ENCODE measurements at regions not wholly inside any gene's neighbourhood (a gene's known extent, or its start where the extent isn't known, plus 50 kb on each side); places are given as distances from the start of the nearest gene placed in this dataset.

GRCh38 chr9:88871669-88872068, 119.6 kb upstream of the S1PR3 start:
- TF ChIP-seq, protein P1, sequence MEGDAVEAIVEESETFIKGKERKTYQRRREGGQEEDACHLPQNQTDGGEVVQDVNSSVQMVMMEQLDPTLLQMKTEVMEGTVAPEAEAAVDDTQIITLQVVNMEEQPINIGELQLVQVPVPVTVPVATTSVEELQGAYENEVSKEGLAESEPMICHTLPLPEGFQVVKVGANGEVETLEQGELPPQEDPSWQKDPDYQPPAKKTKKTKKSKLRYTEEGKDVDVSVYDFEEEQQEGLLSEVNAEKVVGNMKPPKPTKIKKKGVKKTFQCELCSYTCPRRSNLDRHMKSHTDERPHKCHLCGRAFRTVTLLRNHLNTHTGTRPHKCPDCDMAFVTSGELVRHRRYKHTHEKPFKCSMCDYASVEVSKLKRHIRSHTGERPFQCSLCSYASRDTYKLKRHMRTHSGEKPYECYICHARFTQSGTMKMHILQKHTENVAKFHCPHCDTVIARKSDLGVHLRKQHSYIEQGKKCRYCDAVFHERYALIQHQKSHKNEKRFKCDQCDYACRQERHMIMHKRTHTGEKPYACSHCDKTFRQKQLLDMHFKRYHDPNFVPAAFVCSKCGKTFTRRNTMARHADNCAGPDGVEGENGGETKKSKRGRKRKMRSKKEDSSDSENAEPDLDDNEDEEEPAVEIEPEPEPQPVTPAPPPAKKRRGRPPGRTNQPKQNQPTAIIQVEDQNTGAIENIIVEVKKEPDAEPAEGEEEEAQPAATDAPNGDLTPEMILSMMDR (IDR thresholded peaks at IDR 0.05; ENCODE audit: low read depth, low read length): no peak
- TF ChIP-seq EZH2phosphoT487 (IDR thresholded peaks at IDR 0.05; ENCODE audit: low read depth): no peak
